CD4-positive, alpha-beta memory T cell (primary cell): ENCODE measurements at regions not wholly inside any gene's neighbourhood (a gene's known extent, or its start where the extent isn't known, plus 50 kb on each side); places are given as distances from the start of the nearest gene placed in this dataset.

ENCODE experiments used
- CTCF ChIA-PET: fragments of 350-600 bp; sonication (Branson Sonifier 250); formaldehyde crosslinking; loops from one replicate; lab custom pipeline; 2021; ENCODE audit warnings: inconsistent platforms; ENCODE audit not compliant: partially characterized antibody; lab: Charles Lee
- POLR2A ChIA-PET: fragments of 350-600 bp; sonication (Branson Sonifier 250); formaldehyde crosslinking; loops from one replicate; lab custom pipeline; 2021; ENCODE audit not compliant: partially characterized antibody; lab: Charles Lee
- DNase-seq, 5 donors: peaks; one replicate each; pipeline versions ENCODE4 v3.0.0 to v3.0.0-alpha.2; 2020 to 2022; ENCODE audit warnings: mixed read lengths in 1 of 5
- H3K27ac ChIP-seq: one replicate; pipeline ENCODE4 v1.7.0; 2013; ENCODE audit warnings: low read depth, low read length
- H3K27me3 ChIP-seq: 2 replicates; pipeline ENCODE4 v1.7.0; 2013; ENCODE audit warnings: mild to moderate bottlenecking, low read length, moderate library complexity; ENCODE audit not compliant: insufficient read depth
- H3K36me3 ChIP-seq: 2 replicates; pipeline ENCODE4 v1.7.0; 2013; ENCODE audit warnings: mild to moderate bottlenecking, low read length, moderate library complexity; ENCODE audit not compliant: insufficient read depth
- H3K4me1 ChIP-seq: 2 replicates; pipeline ENCODE4 v1.7.0; 2013; ENCODE audit warnings: mild to moderate bottlenecking, low read length, moderate library complexity; ENCODE audit not compliant: insufficient read depth
- H3K4me3 ChIP-seq, 2 donors: one replicate each; pipeline ENCODE4 v1.7.0; 2013; ENCODE audit warnings: low read length in 2 of 2, mild to moderate bottlenecking in 1 of 2
- H3K9me3 ChIP-seq, 2 donors: one replicate each; pipeline ENCODE4 v1.7.0; 2013; ENCODE audit warnings: low read length in 2 of 2, control low read depth in 1 of 2; ENCODE audit not compliant: control insufficient read depth in 1 of 2
- H3K27ac Mint-ChIP-seq, 7 donors: one replicate each; pipeline ENCODE4 v1.8.0; 2020 to 2021; ENCODE audit warnings: mixed read lengths in 7 of 7, mild to moderate bottlenecking in 6 of 7, inconsistent platforms in 3 of 7, moderate library complexity in 3 of 7
- H3K27me3 Mint-ChIP-seq, 2 donors: one replicate each; pipeline ENCODE4 v1.8.0; 2020 to 2021; ENCODE audit warnings: mixed read lengths in 2 of 2
- H3K36me3 Mint-ChIP-seq, 2 donors: one replicate each; pipeline ENCODE4 v1.8.0; 2020 to 2021; ENCODE audit warnings: mixed read lengths in 2 of 2, inconsistent platforms in 1 of 2, mild to moderate bottlenecking in 1 of 2
- H3K4me1 Mint-ChIP-seq, 4 donors: one replicate each; pipeline ENCODE4 v1.8.0; 2020 to 2021; ENCODE audit warnings: mixed read lengths in 4 of 4, mild to moderate bottlenecking in 1 of 4
- H3K4me3 Mint-ChIP-seq, 8 donors: one replicate each; pipeline ENCODE4 v1.8.0; 2020 to 2021; ENCODE audit warnings: mixed read lengths in 8 of 8, mild to moderate bottlenecking in 7 of 8, moderate library complexity in 6 of 8, inconsistent platforms in 3 of 8
- H3K9me3 Mint-ChIP-seq, 8 donors: one replicate each; pipeline ENCODE4 v1.8.0; 2020 to 2021; ENCODE audit warnings: mixed read lengths in 8 of 8, mild to moderate bottlenecking in 5 of 8, inconsistent platforms in 3 of 8, moderate library complexity in 1 of 8
- intact Hi-C: fragments of 100-400 bp; cut with micrococcal nuclease; formaldehyde crosslinking; loops from one replicate; pipeline ENCODE4 v1.15.1; 2023

GRCh38 chr1:38392861-38393260 is 346.3 kb upstream of the POU3F1 start:
- Mint-ChIP-seq H3K27me3 (peaks cover 33 to 41% of the 10 kb centered on the region in 2 donors), H3K4me1 (no peaks in the 10 kb centered on the region), H3K27ac (no peak overlapping the region), H3K4me3 (no peak overlapping the region), H3K9me3 (peaks cover 0 to 73% (median 47%) of the 10 kb centered on the region in 8 donors), H3K36me3 (peaks cover 0 to 2% of the 10 kb centered on the region in 2 donors)
- H3K4me3 ChIP-seq, result no peak overlapping the region
- H3K9me3 ChIP-seq, result no peaks in the 10 kb centered on the region
- no peaks in the 10 kb centered on the region for H3K4me1 ChIP-seq
- no peaks in the 10 kb centered on the region for H3K27me3 ChIP-seq
- ChIA-PET POLR2A (no interaction called here), CTCF (no interaction called here)
- H3K36me3 ChIP-seq, result no peaks in the 10 kb centered on the region
- no peak overlapping the region for H3K27ac ChIP-seq
- no peak for DNase-seq
- intact Hi-C loops, result no loop called here

- Mint-ChIP-seq H3K27me3 (peaks cover 6 to 10% of the 10 kb centered on the region in 2 donors), H3K27ac (no peak overlapping the region), H3K4me1 (no peaks in the 10 kb centered on the region), H3K4me3 (no peak overlapping the region), H3K9me3 (peaks cover 0 to 2% (median 0%) of the 10 kb centered on the region in 8 donors), H3K36me3 (no peaks in the 10 kb centered on the region)
- no peaks in the 10 kb centered on the region for H3K36me3 ChIP-seq
- no peak overlapping the region for H3K4me3 ChIP-seq
- no peak for DNase-seq
- H3K27ac ChIP-seq, result no peak overlapping the region
- H3K4me1 ChIP-seq, result no peaks in the 10 kb centered on the region
- intact Hi-C loops, result no loop called here
- CTCF ChIA-PET, result no interaction called here
- POLR2A ChIA-PET, result no interaction called here
- no peaks in the 10 kb centered on the region for H3K9me3 ChIP-seq
- H3K27me3 ChIP-seq, result no peaks in the 10 kb centered on the region
Measured at GRCh38 chr1:38381256-38381655, 334.7 kb upstream of the POU3F1 start.

GRCh38 chr1:38376577-38376976 is 330.0 kb upstream of the POU3F1 start:
- POLR2A ChIA-PET, result no interaction called here
- no peaks in the 10 kb centered on the region for H3K4me1 Mint-ChIP-seq

DNA sequence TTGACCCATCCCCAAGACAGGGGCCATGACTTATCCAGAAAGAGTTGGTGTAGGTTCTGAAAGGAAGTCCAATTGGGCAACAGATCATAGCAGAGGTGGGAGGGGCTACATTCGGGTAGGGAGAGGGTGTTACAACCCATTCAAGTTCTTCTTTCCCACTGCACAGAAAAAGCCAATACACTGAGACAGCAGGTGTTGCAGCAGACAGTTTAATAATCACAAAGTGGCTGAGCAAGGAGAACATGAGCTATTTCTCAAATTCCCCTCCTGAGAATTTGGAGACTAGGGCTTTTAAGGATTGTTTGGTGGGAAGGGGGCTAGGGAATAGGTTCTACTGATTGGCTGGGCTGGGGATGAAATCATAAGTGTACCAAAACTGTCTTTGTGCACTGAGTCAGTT is 328.4 kb upstream of the POU3F1 start:
- Histone ChIP-seq H3K36me3 (no peaks in the 10 kb centered on the region), H3K4me1 (no peaks in the 10 kb centered on the region), H3K27me3 (no peaks in the 10 kb centered on the region), H3K9me3 (peaks cover 0 to 8% of the 10 kb centered on the region in 2 donors), H3K4me3 (no peak overlapping the region), H3K27ac (no peak overlapping the region)
- peaks cover 0 to 10% of the 10 kb centered on the region in 2 donors for H3K36me3 Mint-ChIP-seq
- H3K9me3 Mint-ChIP-seq, result peaks cover 0 to 23% (median 15%) of the 10 kb centered on the region in 8 donors
- peaks cover 9 to 19% of the 10 kb centered on the region in 2 donors for H3K27me3 Mint-ChIP-seq
- no peak overlapping the region for H3K27ac Mint-ChIP-seq
- H3K4me1 Mint-ChIP-seq, result no peaks in the 10 kb centered on the region
- ChIA-PET CTCF (no interaction called here), POLR2A (no interaction called here)
- intact Hi-C loops, result no loop called here
- no peak for DNase-seq
- H3K4me3 Mint-ChIP-seq, result no peak overlapping the region

More at GRCh38 chr1:38376577-38376976, 330.0 kb upstream of the POU3F1 start:
- H3K4me1 ChIP-seq, result no peaks in the 10 kb centered on the region
- DNase-seq, result no peak
- CTCF ChIA-PET, result no interaction called here
- H3K4me3 Mint-ChIP-seq, result no peak overlapping the region
- H3K9me3 ChIP-seq, result peaks cover 0 to 8% of the 10 kb centered on the region in 2 donors
- H3K27ac Mint-ChIP-seq, result no peak overlapping the region
- intact Hi-C loops, result no loop called here
- H3K27ac ChIP-seq, result no peak overlapping the region
- peaks cover 5 to 8% of the 10 kb centered on the region in 2 donors for H3K27me3 Mint-ChIP-seq
- peaks cover 0 to 10% of the 10 kb centered on the region in 2 donors for H3K36me3 Mint-ChIP-seq
- H3K4me3 ChIP-seq, result no peak overlapping the region
- H3K27me3 ChIP-seq, result no peaks in the 10 kb centered on the region
- peaks cover 0 to 23% (median 15%) of the 10 kb centered on the region in 8 donors for H3K9me3 Mint-ChIP-seq
- H3K36me3 ChIP-seq, result no peaks in the 10 kb centered on the region

GRCh38 chr1:38371505-38371844 is 324.9 kb upstream of the POU3F1 start:
- POLR2A ChIA-PET, result no interaction called here
- Histone ChIP-seq H3K36me3 (no peaks in the 10 kb centered on the region), H3K9me3 (peaks cover 0 to 8% of the 10 kb centered on the region in 2 donors), H3K4me1 (no peaks in the 10 kb centered on the region), H3K4me3 (no peak overlapping the region), H3K27ac (no peak overlapping the region), H3K27me3 (no peaks in the 10 kb centered on the region)
- H3K36me3 Mint-ChIP-seq, result peaks cover 0 to 10% of the 10 kb centered on the region in 2 donors
- H3K9me3 Mint-ChIP-seq, result peaks cover 0 to 23% (median 15%) of the 10 kb centered on the region in 8 donors
- CTCF ChIA-PET, result interaction anchor here (1.1 kb wide), 1 partner anchor 16 kb away, joined by 3 read pairs; no protein-coding TSS in a partner anchor
- no peak overlapping the region for H3K27ac Mint-ChIP-seq
- DNase-seq, result no peak
- intact Hi-C loops, result no loop called here
- H3K4me3 Mint-ChIP-seq, result no peak overlapping the region
- H3K27me3 Mint-ChIP-seq, result peaks cover 14 to 20% of the 10 kb centered on the region in 2 donors
- H3K4me1 Mint-ChIP-seq, result no peaks in the 10 kb centered on the region

DNA sequence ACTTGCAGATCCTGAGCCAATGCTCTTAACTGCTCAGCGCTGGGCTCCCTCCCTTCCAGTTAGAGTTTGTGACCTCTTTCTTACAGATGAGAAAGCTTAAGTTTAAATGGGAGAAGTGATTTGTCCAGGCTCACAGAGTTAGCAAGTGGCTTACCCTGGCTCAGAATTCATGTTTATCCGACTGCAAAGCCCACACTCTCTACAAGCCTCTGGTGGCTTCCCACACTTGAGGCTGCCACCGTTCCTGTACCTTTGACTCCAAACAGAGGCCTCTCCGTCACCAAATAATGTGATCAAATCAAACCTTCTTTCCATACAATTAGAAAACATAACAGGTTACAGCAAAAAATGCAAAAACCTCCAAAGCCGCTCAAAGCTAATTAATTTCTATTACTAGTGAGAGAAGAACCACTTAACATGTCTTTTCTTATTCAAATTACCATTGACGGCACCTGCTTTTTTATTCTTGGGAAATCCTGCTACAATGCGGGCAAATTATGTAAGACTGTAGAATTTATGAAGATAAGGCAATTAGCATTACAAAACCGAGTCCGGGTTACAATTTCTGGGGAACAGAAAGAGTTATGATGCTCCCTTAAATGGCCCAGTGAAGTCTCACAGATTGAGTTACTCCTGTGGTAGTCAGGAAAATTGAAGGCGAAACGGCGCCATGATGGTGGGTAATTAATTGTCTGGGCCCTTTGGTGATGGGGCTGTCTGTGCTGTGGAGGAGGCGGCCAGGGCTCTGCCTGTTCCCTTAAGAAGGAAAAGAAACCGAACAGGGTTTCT is 324.3 kb upstream of the POU3F1 start:
- peaks cover 0 to 10% of the 10 kb centered on the region in 2 donors for H3K36me3 Mint-ChIP-seq
- intact Hi-C loops, result no loop called here
- no peaks in the 10 kb centered on the region for H3K4me1 Mint-ChIP-seq
- no peak overlapping the region for H3K4me3 Mint-ChIP-seq
- no peak overlapping the region for H3K27ac ChIP-seq
- H3K27me3 Mint-ChIP-seq, result peaks cover 14 to 20% of the 10 kb centered on the region in 2 donors
- peaks cover 0 to 23% (median 15%) of the 10 kb centered on the region in 8 donors for H3K9me3 Mint-ChIP-seq
- peaks cover 0 to 8% of the 10 kb centered on the region in 2 donors for H3K9me3 ChIP-seq
- no peaks in the 10 kb centered on the region for H3K4me1 ChIP-seq
- DNase-seq, result no peak
- H3K27ac Mint-ChIP-seq, result no peak overlapping the region
- ChIA-PET CTCF (interaction anchor here (0.6 kb wide), 1 partner anchor 141 kb away, joined by 3 read pairs; no protein-coding TSS in a partner anchor), POLR2A (no interaction called here)
- no peaks in the 10 kb centered on the region for H3K27me3 ChIP-seq
- H3K36me3 ChIP-seq, result no peaks in the 10 kb centered on the region
- H3K4me3 ChIP-seq, result no peak overlapping the region

DNA sequence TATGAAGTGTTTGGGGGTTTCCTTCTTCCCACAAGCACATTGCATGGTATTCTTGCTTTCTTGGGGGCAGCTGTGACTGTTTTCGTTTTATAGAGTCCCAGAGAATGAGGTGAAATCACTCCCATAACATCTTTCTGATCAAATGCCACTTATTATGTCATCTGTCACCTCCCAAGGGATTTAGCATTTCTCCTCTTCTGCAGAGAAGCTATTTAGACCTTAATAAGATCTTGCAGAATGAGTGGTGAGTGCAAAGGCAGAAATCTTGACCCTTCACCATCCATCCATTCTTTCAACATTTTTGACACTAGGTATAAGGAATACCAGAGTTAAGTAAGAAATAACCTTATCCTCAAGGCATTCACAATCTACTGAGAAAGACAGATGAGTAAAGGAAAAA is 318.6 kb upstream of the POU3F1 start:
- Mint-ChIP-seq H3K9me3 (no peaks in the 10 kb centered on the region), H3K27me3 (peaks cover 9 to 10% of the 10 kb centered on the region in 2 donors), H3K4me3 (no peak overlapping the region), H3K4me1 (no peaks in the 10 kb centered on the region), H3K27ac (no peak overlapping the region), H3K36me3 (no peaks in the 10 kb centered on the region)
- no peak for DNase-seq
- no peaks in the 10 kb centered on the region for H3K36me3 ChIP-seq
- intact Hi-C loops, result no loop called here
- H3K4me1 ChIP-seq, result no peaks in the 10 kb centered on the region
- ChIA-PET CTCF (no interaction called here), POLR2A (no interaction called here)
- H3K27me3 ChIP-seq, result no peaks in the 10 kb centered on the region
- no peak overlapping the region for H3K27ac ChIP-seq
- H3K9me3 ChIP-seq, result no peaks in the 10 kb centered on the region
- no peak overlapping the region for H3K4me3 ChIP-seq
